Stimulated activated CD8-positive, alpha-beta memory T cell treated with anti-CD3 and anti-CD28 coated beads, Interleukin-4, amount 100 ng/mL, for 24 hours (primary cell): ENCODE measurements at regions not wholly inside any gene's neighbourhood (a gene's known extent, or its start where the extent isn't known, plus 50 kb on each side); places are given as distances from the start of the nearest gene placed in this dataset.

Source experiments
- DNase-seq: peaks from one replicate; pipeline ENCODE4 v3.0.0-alpha.2; 2020; ENCODE audit warnings: low read depth

GRCh38 chr15:97623091-97623661 lies 337.3 kb upstream of the ARRDC4 start:
- DNase-seq: no peak

DNA sequence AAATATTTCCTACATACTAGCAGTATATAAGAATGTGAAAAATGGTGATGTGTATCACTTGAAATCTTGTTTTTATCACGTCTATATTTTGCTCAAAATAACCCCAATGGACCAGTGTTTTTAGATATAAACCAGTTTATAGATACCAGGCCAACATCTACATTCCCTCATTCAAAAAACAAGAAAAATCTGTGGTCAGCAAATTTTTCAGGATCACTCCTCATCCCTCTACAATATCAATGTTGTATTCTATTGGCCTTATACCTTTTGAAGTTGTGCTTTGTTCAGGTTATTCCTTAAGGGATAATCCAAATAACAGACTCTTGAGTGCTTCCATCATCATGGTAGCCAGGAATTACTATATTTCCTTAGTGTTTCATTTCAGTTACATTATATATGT lies 332.9 kb upstream of the ARRDC4 start:
- no peak for DNase-seq

DNA sequence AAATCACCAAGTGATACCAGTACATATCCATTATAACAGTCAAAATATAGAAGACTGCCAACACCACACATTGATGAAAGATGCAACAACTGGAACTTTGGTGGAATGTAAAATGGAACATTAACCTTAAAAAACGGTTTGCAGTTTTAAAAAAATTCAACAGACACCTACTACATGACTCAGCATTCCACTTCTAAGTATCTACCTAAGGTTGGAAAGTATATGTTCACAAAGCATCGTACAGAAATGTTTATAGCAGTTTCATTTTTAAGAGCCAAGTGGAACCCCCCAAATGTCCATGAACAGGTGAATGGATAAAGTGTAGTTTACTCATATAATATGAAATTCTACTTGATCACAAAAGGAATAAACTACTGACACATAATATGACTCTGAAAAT lies 314.7 kb upstream of the ARRDC4 start:
- no peak for DNase-seq

DNA sequence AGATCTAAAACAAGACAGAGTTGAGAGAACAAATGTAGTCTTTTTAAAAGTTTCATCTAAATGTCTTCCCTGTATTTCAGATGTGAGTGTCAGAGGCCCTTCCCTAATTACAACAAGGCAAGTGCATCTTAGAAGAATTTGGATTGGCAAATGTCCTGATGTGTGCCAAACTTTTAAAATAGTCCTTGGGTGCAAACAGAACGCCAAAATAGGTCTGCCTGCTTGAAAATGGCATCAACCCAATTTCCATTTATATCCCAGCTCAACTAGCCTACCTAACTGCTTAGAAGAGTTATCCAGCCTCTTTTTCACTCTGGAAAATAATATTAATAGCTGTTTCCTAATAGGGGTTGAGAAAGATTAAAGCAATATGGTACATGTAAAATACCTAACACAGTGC lies 311.8 kb upstream of the ARRDC4 start:
- no peak for DNase-seq

GRCh38 chr15:97652041-97652440 lies 308.5 kb upstream of the ARRDC4 start:
- DNase-seq: no peak

DNA sequence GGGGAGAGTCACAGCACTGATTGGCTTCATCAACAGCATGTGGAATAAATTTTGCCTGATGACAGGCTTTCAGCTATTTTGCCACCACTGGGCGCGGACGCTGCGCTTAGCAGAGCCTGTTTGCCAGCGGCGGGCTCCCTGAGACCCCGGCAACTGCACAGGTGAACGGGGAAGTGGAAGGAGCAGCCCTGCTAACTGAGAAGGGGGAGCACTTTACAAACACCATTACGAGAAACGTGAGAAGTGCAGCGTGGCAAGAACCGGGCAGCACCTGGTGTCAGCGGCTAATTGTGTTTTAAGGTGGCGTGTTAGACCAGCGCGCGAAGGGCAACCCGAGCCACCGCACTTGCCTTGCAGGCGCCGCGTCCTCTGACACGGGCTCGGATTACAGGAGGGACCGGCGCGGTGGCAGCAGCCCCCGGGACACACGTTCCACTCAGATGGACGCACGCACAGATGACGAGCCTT lies 307.8 kb upstream of the ARRDC4 start:
- no peak for DNase-seq

DNA sequence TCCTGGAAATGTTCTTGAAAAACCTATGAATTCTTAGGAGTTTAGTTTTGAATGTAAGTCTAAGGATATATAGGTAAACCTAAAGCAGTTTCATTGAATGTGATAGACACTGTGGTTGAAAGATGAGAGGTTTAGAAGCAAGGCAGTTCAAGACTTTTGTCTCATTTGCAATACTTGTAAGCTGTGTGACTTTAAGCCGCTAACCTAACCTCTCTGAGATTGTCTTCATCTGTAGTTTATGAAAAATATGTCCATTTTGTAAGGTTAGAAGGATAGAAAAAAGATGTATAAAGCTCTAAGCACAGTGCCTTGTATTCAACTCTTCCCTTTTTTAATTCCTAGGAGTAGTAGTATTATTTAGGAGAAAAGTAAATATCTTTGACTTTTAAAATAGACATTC lies 306.6 kb upstream of the ARRDC4 start:
- DNase-seq: no peak

- DNase-seq: no peak
Observed at GRCh38 chr15:97654481-97655076, 305.9 kb upstream of the ARRDC4 start.

- DNase-seq: no peak
Observed at GRCh38 chr15:97661796-97662195, 298.7 kb upstream of the ARRDC4 start.

DNA sequence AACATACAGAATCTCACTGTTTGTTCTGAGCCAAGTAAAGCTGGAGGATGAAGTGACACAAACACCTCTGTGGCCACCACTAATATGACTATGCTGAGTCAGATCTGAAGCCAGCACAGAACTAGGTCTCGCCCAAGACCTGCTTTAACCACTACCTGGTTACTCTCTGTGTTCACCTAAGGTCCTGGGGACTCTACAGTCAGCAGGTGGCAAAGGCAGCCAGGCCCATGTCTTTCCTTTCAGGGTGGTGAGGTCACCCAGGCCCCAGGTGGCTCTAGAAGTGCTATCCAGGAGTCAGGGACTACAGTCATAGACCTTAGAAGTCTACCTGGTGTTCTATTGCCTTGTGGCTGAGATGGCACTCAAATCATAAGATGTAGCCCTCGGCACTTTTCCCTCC lies 287.9 kb upstream of the ARRDC4 start:
- no peak for DNase-seq

DNA sequence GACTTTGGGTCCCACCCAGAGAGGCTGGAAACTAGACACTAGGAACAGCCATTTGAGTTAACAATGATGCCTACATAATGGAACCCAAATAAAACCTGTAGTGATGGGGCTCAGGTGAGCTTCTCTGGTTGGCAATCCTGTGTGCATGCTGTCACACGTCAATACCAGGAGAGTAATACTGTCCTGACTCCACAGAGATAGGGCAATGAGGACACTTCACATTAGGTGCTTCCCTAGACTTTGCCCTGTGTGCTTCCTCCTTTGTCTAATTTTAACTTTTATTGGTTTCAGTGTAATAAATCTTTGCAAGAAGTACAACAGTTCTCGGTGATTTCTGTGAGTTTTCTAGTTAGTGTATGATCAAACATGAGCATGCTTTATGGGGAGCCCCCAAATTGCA lies 281.8 kb upstream of the ARRDC4 start:
- DNase-seq: no peak

GRCh38 chr15:97679106-97679688 lies 281.3 kb upstream of the ARRDC4 start:
- DNase-seq: no peak

GRCh38 chr15:97680606-97681220 lies 279.8 kb upstream of the ARRDC4 start:
- no peak for DNase-seq

DNA sequence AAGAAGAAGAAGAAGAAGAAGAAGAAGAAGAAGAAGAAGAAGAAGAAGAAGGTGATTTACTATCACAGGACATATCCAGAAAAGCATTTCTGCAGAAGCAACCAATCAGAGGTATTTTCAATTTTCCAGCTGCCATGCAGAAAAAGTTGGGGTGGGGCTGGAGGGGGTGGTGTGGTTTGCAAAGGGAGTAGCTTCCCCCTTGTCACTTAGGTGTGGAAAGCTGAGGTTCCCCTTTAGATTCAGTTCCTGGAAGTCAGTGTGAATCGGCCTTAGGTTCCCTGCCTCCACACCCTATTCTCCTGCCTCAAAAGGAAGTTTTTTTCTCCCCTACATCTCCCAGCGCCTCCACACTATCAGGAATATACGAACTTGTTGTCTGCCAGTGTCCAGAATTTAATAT lies 276.7 kb upstream of the ARRDC4 start:
- DNase-seq: no peak

GRCh38 chr15:97684249-97684648 lies 276.3 kb upstream of the ARRDC4 start:
- no peak for DNase-seq

- DNase-seq: no peak
Observed at GRCh38 chr15:97686324-97686723, 274.2 kb upstream of the ARRDC4 start.

DNA sequence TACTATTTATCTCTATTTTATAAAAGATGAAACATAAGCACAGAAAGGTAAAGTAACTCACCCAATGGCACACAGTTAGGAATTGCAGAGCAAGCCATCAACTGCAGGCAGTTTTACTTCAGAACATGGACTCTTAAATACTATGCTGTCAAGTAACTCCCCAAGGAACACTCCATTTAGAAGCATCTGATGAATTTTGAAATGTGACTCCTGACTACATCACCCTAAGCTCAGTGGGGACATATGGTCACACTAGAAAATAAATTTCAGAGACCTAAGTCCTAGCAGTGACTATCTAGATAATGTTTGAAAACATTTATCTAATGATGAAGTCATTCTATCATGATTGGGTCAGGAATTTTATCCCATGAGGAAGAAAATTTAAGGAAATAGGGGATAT lies 272.8 kb upstream of the ARRDC4 start:
- no peak for DNase-seq

- no peak for DNase-seq
Observed at GRCh38 chr15:97688177-97688576, 272.3 kb upstream of the ARRDC4 start.

GRCh38 chr15:97688886-97689285 lies 271.6 kb upstream of the ARRDC4 start:
- no peak for DNase-seq

DNA sequence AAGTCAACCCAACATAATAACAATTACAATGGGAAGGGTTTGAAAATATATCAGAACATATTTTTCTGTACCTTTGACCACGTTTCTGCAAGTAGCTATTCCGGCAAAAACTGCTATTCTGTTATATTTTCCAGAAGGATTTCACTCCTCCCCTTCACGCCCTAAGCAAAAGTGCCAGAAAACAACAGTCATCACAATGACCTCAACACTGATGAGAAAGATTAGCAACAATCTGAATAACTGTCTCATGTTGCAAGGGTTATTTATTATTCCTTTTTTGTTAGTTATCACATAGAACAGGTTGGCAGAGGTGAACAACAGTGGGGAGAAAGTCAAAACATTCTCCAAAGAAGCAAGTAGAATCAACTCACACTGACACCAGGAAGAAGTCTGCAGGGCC lies 269.4 kb upstream of the ARRDC4 start:
- no peak for DNase-seq

DNA sequence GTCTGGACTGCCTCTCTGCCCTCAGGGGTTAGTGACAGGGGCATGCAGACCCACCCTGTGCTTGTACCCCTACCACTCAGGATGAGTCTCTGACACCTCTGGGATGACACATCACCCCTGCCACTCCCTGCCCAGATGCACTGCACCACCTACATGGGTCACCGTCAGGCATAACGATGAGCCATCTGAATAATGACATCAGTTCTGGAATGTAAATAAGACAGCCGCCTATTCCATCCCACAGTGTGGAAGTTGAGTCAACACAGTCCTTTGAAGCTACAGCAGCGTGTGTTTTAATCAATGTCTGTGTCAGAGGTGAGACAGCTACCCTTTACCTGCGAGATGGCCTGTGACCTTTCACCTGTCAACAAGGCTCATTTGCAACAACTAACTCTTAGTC lies 268.7 kb upstream of the ARRDC4 start:
- no peak for DNase-seq

- no peak for DNase-seq
Observed at GRCh38 chr15:97692301-97693015, 268.0 kb upstream of the ARRDC4 start.

DNA sequence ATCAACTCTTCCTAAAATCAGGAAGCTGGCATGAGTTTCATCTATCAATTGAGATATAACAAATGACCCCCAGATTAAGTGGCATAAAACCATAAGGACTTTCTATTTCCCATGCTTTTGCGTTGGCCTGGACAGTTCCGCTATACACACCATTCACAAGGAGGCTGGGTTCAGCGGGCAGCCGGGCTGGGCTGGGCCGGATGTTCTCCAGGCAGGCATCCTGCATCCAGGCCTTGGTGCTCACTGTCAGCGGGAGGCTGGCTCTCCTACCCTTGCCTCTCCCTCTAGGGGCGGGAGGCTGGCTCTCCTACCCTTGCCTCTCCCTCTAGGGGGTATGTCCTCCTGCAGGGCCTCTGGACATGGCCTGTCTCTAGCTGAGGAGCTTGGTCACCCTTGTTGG lies 266.0 kb upstream of the ARRDC4 start:
- no peak for DNase-seq
